Stimulated activated CD4-positive, alpha-beta T cell treated with anti-CD3 and anti-CD28 coated beads, Interleukin-15, amount 100 ng/mL, for 1 hour (primary cell): ENCODE measurements at regions not wholly inside any gene's neighbourhood (a gene's known extent, or its start where the extent isn't known, plus 50 kb on each side); places are given as distances from the start of the nearest gene placed in this dataset.

ENCODE experiments used
- DNase-seq, 2 donors: peaks; one replicate each; pipeline ENCODE4 v3.0.0-alpha.2; 2020; ENCODE audit warnings: low read depth in 1 of 2, low spot score in 1 of 2

DNA sequence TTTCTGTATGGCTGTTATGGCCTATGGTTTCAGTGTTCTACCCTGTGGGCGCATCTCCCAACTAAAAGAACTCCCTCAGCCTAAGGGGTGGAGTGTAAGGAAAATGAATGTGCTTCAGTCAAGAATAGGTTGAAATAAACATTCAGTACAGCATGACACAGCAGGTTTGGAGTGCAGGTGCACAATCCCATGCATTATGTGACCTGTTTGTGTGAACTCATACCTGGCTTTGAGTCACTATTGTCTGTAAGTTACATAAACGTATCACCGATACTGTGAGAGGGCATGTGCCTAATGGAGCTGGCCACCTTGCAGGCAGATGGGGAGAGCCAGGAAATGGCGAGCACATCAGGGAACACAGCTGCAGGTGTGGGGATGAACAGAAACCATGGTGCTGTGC, 216.0 kb downstream of the DSEL start:
- DNase-seq = no peak

DNA sequence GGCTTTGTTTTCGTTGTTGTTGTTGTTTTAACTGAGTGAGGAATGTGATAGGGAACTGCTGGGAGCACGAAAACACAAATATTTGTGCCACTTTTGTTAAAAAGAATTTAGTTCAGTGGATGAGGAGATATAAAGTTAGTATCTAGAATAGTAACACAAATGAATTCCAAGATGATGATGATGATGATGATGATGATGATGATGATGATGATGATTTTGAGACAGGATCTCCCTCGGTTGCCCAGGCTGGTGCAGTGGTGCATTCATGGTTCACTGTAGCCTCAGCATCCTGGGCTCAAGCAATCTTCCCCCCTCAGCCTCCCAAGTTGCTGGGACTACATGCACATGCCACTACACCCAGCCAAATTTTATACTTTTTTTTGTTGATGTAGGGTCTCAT, 223.7 kb downstream of the DSEL start:
- DNase-seq = no peak

DNA sequence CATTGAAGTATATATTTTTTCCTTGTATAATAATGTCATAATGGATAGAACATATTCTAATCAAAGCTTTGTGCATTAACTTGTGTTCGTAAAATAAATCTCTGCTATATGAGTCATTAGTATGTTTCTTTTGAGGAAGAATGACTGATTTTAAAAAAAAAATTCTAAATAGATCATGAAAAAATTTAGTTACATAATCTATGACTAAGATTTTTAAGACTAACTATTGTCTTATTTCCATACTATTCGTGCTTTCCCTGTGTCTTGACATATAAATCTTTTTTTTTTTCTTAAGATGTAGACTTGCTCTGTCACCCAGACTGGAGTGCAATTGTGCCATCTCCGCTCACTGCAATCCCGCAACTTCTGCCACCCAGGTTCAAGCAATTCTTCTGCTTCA, 226.1 kb downstream of the DSEL start:
- DNase-seq = no peak

DNA sequence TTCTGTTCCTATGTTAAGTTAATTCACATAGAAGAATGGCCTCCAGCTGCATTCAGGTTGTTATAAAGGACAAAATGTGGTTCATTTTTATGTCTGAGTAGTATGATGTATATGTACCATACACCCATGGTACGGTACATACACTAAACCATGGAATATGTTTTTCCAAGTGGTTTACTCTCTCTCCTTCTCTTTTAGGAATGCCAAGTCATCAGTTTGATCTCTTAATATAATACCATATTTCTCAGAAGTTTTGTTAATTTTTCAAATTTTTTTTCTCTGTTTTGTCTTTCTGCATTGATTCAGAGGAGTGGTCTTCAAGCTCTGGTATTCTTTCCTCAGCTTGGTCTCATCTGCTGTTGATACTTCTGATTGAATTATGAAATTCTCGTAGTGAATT, 230.9 kb downstream of the DSEL start:
- no peak for DNase-seq

DNA sequence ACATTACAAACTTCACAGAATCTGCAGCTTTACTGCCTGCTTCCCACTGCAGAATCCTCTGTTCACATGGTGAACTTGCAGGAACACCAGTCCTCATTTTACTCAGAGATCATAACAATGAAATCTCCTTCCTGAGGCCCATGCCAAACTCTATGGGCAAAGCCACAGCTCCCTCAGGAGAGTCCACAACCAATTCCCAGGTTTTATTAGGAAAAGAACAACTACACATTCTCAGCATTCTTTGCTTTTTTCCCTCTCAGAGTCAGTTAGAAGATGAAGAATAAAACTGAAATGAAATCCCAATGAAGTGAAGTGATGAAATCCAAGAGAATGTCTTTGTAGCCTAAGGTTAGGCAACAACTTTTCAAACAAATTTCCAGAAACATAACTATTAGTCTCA, 233.7 kb downstream of the DSEL start:
- DNase-seq = no peak

DNA sequence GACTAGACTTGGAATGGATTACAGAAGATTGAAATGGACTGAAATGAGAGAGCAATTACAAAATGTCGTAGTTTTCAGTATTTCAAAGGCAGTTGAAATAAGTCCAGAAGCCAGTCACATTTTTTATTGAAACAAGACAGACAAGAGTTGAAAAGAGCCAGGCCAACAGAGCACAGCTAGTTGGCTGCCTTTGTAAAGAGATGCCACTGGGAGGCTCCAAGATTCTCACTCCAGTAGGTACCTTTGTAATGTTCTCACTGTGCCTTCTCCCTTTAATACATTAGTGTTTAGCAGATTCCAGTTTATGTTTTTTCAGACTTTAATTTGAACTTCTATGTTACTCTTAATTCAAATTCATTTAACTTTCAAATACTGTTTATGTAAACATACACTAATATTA, 234.8 kb downstream of the DSEL start:
- DNase-seq = no peak

DNA sequence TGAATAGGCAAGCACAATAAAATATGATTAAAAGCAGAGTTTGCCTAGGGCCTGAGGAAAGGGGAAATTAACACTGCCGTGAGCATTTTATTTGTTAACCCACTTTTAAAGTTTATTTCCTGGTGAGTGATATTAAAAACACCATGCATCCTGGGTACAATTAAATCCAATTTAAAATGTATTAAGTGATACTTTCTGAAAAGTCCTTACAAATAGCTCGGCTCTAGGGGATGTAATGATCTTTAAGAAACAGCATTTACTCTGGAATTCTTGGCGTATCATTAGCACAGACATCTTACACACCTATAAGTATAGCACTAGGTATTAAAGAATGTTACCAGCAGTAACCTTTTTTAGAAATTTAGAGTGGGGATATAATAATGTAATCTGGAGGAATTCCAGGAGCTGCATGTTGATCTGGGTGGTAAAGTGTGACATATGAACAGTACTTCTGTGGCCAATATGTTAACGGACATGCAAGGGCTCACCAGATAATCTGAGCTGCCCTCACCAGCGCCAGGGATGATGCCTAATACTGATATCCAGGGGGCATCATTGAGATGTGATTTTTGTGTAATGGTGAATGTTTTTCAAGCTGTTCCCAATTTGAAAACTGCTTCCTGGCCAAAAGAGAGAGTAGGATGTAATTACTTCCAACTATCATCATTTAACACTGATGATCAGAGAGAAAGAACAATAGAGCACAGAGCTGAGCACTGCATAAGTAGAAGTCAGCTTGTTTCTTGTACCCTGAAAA, 235.9 kb downstream of the DSEL start:
- no peak for DNase-seq

DNA sequence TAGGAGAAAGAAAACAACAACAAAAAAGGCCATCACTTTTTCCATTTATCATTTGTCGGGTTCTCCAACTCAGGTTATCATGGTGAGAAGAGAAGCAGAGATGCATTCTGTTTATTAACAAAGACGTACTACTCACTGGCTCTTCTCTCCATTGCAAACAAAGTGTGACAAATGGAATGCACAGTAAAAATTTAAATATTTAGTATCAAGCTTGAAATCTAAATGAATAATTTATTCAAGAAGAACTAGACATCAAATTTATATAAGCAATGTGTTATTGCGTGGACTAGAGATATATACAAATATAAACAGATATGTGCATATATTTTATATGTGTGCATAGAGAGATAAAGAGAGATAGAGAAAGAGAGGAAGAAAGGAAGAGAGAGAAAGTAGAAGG, 236.5 kb downstream of the DSEL start:
- no peak for DNase-seq

DNA sequence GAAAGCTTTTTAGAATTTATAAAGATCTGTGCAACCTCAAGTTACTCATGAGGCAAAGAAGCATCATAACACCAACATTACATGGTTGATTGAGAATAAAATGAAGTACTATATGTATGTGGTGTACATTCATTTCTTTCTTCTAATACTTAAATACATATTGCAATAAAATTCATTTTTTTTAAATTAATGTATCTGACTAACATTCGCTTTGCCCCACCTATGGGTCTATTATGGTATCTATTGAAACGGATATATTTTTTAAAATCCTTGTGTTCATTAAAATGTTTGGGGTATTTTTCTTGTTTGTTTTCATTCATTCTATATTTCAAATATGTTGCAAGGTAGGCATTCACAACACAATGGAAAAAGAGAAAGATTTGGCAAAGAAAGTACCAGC, 237.5 kb downstream of the DSEL start:
- DNase-seq = no peak

DNA sequence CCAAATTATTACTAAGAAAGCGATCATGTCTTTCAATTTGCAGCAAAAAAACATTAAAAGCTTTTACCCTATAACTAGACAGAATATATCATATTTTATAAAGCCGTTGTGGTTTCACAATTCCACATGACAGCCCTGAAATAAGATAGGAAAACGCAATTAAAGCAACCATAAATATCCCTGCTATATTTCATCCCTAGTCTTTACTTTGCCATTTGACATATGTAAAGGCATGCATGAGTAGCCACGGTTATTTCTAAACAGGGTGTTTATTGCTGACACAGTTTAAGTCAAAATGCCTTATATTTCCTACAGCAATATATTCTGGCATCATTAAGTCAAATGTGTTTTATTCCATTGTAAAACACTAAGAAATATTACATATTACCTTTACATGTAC, 239.9 kb downstream of the DSEL start:
- DNase-seq = no peak

DNA sequence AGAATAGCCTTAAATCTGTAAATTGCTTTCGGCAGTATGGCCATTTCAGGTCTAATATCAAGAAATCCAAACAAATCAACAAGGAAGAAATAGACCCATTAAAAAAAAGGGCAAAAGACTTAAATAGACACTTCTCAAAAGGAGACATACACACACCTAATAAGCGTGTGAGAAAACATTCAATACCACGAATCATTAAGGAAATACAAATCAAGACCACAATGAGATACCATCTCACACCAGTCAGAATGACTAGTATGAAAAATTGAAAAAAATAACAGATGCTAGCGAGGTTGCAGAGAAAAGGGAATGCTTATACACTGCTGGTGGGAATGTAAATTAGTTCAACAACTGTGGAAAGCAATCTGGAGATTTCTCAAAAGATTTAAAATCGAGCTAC, 243.2 kb downstream of the DSEL start:
- no peak for DNase-seq

DNA sequence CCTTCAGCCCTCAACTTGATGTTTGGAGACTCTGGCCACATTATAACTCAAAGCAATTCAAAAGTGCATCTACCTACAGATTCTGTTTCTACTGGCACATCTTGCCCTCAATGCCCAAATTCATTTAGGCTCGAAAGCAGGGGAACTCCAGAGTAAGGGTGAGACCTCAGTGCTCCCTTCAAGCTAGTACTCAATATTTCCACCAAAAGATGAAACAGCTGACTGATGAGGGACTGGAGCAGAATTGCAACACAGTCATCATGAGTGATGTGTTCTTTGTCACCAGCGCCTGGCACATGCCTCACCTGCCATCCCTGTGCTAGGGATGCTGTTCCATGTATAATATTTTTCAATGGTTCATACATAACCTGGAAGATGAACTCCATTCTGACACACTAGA, 247.3 kb downstream of the DSEL start:
- no peak for DNase-seq

DNA sequence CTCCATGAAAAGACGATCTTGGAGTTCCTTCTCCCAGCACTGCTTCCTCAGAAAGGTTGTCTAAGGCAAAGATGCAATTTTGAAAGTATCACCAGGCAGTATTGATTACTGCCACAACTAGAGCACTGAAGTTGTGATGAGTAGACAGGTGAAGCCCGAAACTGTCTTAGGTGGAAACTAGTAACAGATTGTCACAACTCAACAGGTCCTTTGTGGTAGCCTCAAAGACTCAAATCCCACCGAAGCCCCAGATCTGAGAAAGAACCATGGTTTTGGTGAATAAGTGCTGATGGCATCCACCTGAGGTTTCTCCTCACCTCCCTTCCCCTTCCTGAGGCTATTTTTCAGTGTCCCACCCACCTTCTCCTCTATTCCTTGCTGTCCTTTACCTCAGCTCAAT, 248.0 kb downstream of the DSEL start:
- no peak for DNase-seq

DNA sequence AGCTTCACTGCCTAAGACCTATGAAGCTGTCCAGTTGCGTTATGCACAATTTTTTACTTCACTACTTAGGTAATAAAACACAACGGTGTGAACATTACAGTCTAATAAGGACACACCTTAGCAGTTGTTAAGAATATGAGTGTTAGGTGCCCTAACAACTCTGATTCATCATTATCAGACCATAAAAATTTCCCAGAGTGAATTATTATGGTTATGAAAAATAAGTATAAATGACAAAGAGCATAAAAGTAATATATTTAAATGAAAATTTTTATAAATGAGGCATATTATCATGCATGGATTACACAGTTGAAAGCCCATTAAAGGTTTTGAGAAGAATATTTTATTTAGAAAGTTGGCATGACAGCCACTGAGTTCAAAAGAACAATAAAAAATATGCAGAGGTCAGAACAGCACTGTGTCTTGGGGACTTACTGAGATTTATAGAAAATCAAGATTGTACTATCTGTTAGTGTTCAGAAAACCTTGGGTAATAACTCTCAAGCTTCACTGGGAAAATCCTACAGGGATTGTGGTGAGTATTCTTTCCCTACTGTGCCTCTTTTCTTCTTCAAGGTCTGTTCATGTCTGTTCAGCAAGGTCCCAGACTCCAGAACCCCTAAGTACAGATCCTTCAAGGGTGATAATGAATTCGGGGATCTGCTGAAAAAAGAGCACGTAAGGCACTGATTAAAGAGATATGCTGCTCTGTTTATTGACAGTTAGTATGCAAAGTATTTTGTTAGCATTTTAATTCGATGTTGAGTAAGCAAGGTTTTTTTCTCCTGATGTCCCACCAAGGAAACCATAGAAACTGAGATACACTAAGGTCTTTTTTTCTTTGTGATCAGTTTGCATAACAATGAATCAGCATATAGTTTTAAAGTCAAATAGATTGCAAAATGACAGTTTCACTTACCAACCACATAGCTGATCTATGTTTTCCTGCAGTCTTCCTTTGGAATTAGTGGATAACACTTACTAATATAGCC, 250.0 kb downstream of the DSEL start:
- no peak for DNase-seq

DNA sequence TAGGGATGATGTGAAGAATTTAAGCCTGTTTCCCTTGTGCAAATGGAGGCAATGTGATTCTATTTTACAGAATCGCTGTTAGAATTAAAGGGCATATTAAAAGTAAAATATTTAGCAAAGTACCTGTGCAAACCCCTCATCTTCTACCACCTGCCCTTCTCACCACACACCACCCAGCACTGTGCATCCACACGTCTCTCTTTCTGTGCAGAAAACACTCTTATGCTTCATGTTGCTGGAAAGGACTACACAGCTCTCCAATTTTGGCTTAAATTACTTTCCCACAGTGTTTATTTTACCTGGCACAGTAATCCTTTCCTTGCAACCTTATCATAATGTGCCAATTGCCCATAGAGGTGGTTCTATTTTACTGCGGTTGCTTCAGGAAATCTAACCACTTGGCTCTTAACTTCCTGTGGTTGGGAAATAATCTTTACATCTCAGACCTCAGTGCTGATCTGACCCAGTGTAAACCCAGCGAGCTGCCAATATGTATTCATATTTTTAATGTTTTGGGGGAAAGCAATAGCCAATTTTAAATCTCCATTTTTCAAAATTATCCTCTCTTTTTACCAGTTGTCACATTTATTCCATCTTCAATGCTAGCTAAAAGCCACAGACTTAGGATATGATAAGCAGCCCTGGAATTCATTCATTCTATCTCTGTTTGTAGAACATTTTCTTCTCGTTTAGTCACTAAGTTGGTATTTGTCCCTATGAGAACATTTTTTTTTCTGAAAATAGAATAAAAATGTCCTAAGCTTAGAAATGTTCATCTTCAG, 250.9 kb downstream of the DSEL start:
- no peak for DNase-seq

DNA sequence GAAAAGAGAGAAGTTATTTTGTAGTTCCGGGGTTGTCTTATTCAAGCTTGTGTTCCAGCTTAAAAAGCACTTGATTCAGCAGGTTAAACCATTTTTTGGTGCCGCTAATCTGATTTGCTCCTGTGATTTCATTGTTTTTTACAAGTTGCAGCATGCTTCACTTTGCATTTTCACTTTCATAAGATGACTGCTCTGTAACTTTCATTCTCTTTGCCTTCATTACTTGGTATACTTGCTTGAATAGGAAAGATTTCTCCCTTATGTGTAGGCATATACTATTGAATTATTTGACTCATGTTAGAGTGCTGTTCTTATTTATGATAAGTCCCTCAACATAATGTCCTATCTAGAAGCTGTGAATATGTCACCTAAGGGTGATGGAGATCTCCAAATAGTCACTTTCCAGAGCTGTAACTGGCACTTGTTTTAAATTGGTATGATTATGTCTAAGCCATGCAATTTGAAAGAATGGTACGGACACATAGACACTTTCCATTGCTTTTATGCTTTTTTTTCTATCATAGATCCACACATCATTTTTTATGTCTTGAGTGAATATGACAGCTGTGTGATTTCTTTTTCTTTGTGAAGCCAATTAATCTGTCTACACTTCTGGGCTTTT, 254.5 kb downstream of the DSEL start:
- DNase-seq = no peak

DNA sequence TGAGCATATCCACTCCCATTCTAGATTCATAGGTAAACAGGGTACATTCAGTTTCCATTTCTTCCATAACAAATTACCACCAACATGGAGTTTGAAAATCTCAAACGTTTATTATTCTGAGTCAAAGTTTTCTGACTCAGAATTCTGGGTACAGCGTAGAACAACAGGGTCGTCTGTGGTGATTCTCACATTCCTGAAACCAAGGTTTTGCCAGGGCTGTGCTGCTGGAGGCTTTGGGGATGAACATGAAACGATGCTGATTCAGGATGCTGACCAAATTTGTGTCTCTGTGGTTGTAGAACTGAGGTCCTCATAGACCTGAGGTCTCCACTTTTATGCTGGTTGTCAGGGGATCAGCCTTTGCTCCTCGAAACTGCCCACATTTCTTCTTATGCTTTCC, 255.7 kb downstream of the DSEL start:
- DNase-seq = no peak

DNA sequence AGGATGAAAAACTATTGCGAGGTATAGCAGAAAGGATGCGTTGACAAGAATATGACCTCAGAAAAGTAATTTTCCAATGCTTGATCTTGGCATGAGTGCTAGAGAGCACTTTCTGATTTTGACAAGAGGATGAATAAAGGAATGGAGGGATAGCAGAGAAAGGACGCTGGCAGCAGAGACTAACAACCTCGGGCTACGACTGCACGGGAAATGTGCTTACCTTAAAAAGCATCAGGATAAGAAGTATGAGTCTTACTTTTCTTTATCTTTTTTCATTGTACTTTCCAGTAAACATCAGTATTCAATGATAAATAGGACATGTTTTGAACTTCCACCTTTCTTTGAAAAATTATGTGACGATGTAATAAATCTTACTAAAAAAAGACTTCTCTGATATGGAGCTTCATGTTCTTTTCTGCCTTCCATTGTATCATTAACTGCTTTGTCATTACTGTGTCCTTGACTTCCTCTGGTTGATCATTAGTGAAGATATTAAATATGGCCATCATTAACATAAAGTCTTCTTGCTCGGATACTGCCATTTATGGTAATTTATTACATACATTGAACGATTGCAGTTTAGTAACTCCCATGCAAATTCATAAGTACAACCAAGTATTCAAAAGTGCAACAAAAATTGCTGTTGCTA, 265.6 kb downstream of the DSEL start:
- no peak for DNase-seq

DNA sequence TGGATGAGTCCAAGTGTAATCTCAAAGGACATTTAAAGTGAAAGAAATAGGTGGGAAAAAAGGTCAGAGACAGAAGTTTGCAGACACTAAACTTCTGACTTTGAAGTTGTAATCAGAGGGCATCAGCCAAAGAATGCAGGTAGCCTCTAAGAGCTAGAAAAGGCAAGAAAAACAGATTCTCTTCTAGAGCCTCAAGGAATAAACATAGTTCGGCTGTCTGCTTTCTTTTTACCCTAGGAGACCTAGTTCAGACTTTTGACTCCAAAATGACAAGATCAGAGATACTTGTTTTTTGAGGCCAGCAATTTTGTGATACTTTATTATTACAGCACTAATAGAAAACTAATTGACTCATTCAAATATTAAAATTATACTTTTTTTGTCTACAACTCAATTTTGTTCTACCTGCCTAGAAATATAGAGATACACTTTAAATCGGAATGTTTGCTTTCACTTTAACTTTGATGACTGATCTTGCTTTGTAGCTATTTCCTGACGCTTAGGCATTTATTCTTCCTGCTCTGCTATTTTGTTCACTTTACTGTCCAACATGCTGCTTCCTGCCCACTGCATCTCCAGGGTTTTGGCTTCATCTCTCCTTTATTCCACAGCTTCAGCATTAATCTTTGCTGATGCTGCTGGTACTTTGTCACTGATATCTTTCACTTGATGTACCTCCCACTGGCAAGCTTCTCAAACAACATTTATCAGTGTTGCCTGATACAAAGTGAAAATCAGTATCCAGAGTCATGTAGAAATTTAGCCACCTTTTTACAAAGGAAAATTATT, 272.5 kb downstream of the DSEL start:
- DNase-seq = no peak

DNA sequence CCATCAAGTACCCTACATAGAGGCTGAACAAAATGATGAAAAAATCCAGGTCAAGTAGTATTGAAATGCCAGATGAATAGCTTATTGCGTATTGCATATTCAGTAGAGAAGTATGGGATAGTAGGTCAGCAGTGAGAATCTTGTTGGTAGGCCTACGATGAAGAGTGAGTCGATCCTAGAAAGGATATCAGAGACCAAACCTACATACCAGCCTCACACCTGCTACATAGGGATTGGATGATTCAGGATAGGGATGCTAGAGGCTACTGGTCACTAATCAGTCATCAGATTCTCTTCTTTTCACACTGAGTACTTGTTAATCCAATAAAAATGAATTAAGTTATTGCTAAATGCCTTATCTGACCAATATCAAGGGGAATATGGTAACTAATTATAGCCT, 274.5 kb downstream of the DSEL start:
- DNase-seq = no peak
